CD4-positive, alpha-beta T cell (primary cell): ENCODE measurements at regions not wholly inside any gene's neighbourhood (a gene's known extent, or its start where the extent isn't known, plus 50 kb on each side); places are given as distances from the start of the nearest gene placed in this dataset.

Experiments used
- ATAC-seq: fragments of 200-7000 bp; cut with Tn5 transposase; one replicate; pipeline ENCODE4 v1.10.0; 2022; ENCODE audit warnings: mild to moderate bottlenecking; ENCODE audit not compliant: poor library complexity
- CTCF ChIA-PET: fragments of 350-600 bp; sonication (Branson Sonifier 250); formaldehyde crosslinking; loops from one replicate; lab custom pipeline; 2021; ENCODE audit warnings: antibody characterized with exemption, inconsistent platforms; lab: Charles Lee
- POLR2A ChIA-PET: fragments of 350-600 bp; sonication (Branson Sonifier 250); formaldehyde crosslinking; loops from one replicate; lab custom pipeline; 2021; ENCODE audit warnings: antibody characterized with exemption, inconsistent platforms; lab: Charles Lee
- DNase-seq, 14 experiments: peaks; one replicate each; pipeline ENCODE4 v3.0.0-alpha.2; 2013 to 2020; ENCODE audit warnings: mixed read lengths in 2 of 14
- H3K27ac ChIP-seq, 2 donors: one replicate each; pipeline versions ENCODE4 v1.5.1 to v1.7.0; 2013; ENCODE audit warnings: low read length in 2 of 2, low read depth in 1 of 2, mild to moderate bottlenecking in 1 of 2
- H3K27me3 ChIP-seq, 2 experiments: 1 replicate in 1 of 2; 2 replicates in 1 of 2; pipeline versions ENCODE4 v1.6.1 to v1.7.0; 2013; ENCODE audit warnings: low read length in 2 of 2, control low read depth in 1 of 2, mild to moderate bottlenecking in 1 of 2, moderate library complexity in 1 of 2; ENCODE audit not compliant: insufficient read depth in 2 of 2, control insufficient read depth in 1 of 2
- H3K36me3 ChIP-seq: one replicate; pipeline ENCODE4 v1.6.1; 2013; ENCODE audit warnings: low read length, control low read depth; ENCODE audit not compliant: insufficient read depth
- H3K4me1 ChIP-seq: one replicate; pipeline ENCODE4 v1.6.1; 2013; ENCODE audit warnings: low read length, control low read depth; ENCODE audit not compliant: insufficient read depth
- H3K4me3 ChIP-seq: one replicate; pipeline ENCODE4 v1.5.1; 2013; ENCODE audit warnings: mild to moderate bottlenecking, low read length, moderate library complexity
- H3K9me3 ChIP-seq, 2 experiments: 1 replicate in 1 of 2; 2 replicates in 1 of 2; pipeline versions ENCODE4 v1.6.1 to v1.7.0; 2013; ENCODE audit warnings: low read length in 2 of 2, mild to moderate bottlenecking in 2 of 2, control low read depth in 1 of 2, moderate library complexity in 1 of 2; ENCODE audit not compliant: control insufficient read depth in 1 of 2, insufficient read depth in 1 of 2
- H3K27ac Mint-ChIP-seq: one replicate; pipeline ENCODE4 v1.8.0; 2020; ENCODE audit warnings: mixed read lengths
- H3K27me3 Mint-ChIP-seq: one replicate; pipeline ENCODE4 v1.8.0; 2021; ENCODE audit warnings: mixed read lengths
- H3K36me3 Mint-ChIP-seq: one replicate; pipeline ENCODE4 v1.8.0; 2021; ENCODE audit warnings: low read depth, mixed read lengths
- H3K4me1 Mint-ChIP-seq: one replicate; pipeline ENCODE4 v1.8.0; 2021; ENCODE audit warnings: low read depth, mixed read lengths
- H3K4me3 Mint-ChIP-seq: one replicate; pipeline ENCODE4 v1.8.0; 2020; ENCODE audit warnings: mild to moderate bottlenecking, mixed read lengths
- H3K9me3 Mint-ChIP-seq: one replicate; pipeline ENCODE4 v1.8.0; 2020; ENCODE audit warnings: mixed read lengths
- intact Hi-C, 2 experiments: fragments of 100-400 bp; cut with DNase I in 1 of 2; cut with micrococcal nuclease in 1 of 2; formaldehyde crosslinking; loops; one replicate each; pipeline versions ENCODE4 v1.15.1 to v1.9.0; 2023 to 2025; cut with DNase I, micrococcal nuclease
- TF ChIP-seq, protein P1 (sequence below): fragments of 200-600 bp; IDR thresholded peaks from one replicate; pipeline ENCODE4 v1.8.0; 2022; ENCODE audit warnings: antibody characterized with exemption, mild to moderate bottlenecking

DNA sequence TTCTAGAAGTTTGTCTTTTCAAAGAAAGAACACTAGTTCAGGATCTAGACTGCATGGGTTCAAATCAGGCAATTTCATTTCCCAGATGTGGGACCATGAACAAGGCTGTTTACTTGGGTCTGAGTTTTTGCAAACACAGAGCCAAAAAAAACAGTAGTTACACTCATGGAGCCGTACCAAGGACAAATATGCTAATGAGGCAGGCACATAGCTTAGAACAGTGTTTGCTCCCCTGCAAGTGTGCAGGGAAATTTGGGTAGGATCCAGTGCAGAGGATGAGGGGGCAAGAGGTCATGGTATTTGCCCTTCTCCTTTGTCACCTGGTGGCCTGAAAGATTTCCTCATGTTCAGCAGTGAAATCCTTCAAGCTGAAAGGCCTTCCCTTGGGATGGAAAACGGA lies 860.4 kb downstream of the VRK1 start:
- no peaks in the 10 kb centered on the region for H3K36me3 Mint-ChIP-seq

DNA sequence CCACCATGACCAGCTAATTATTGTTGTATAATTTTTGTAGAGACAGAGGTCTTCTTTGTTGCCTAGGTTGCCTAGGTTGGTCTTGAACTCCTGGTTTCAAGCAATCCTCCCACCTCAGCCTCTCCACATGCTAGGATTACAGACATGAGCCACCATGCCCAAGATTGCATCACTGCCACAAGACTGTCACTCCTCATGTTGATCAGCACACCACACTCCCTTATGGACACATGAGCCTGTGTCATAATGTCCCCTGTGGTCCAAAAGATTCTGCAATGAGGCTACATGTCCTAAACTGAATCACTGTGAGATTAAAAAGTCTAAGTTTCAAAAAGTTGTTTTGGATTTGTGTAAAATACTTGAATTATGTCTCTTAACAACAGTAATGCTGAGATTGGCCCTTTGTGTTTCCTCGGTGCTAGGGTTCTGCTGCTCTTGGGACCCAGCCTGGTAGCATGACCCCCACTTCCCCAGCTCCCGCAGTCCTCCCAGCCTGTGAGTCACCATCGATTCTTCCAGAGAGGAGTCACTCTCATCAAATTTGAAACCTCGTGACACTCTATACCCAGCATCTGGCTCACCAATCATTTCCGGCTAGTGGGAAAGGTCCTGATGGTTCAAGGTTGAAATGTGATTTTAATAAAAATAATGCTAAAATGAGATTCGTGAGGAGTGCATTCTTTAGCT lies 890.9 kb downstream of the VRK1 start:
- Mint-ChIP-seq H3K27ac (no peak overlapping the region), H3K27me3 (no peaks in the 10 kb centered on the region), H3K4me1 (peaks cover 23% of the 10 kb centered on the region), H3K9me3 (no peaks in the 10 kb centered on the region), H3K4me3 (no peak overlapping the region), H3K36me3 (no peaks in the 10 kb centered on the region)
- Histone ChIP-seq H3K4me3 (no peak overlapping the region), H3K27me3 (no peaks in the 10 kb centered on the region), H3K36me3 (no peaks in the 10 kb centered on the region), H3K27ac (no peak overlapping the region), H3K4me1 (peaks cover 9% of the 10 kb centered on the region), H3K9me3 (no peaks in the 10 kb centered on the region)
- ChIA-PET POLR2A (no interaction called here), CTCF (no interaction called here)
- no peak for ATAC-seq
- no peak for DNase-seq
- TF ChIP-seq, protein P1, sequence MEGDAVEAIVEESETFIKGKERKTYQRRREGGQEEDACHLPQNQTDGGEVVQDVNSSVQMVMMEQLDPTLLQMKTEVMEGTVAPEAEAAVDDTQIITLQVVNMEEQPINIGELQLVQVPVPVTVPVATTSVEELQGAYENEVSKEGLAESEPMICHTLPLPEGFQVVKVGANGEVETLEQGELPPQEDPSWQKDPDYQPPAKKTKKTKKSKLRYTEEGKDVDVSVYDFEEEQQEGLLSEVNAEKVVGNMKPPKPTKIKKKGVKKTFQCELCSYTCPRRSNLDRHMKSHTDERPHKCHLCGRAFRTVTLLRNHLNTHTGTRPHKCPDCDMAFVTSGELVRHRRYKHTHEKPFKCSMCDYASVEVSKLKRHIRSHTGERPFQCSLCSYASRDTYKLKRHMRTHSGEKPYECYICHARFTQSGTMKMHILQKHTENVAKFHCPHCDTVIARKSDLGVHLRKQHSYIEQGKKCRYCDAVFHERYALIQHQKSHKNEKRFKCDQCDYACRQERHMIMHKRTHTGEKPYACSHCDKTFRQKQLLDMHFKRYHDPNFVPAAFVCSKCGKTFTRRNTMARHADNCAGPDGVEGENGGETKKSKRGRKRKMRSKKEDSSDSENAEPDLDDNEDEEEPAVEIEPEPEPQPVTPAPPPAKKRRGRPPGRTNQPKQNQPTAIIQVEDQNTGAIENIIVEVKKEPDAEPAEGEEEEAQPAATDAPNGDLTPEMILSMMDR = no peak
- intact Hi-C loops = no loop called here

More for the DNA sequence above, 860.4 kb downstream of the VRK1 start:
- no peak overlapping the region for H3K27ac ChIP-seq
- no peak overlapping the region for H3K4me3 ChIP-seq
- Mint-ChIP-seq H3K4me1 (peaks cover 19% of the 10 kb centered on the region), H3K27ac (no peak overlapping the region), H3K27me3 (no peaks in the 10 kb centered on the region), H3K9me3 (no peaks in the 10 kb centered on the region), H3K4me3 (no peak overlapping the region)
- CTCF ChIA-PET = no interaction called here
- DNase-seq (no peak), ATAC-seq (no peak)
- H3K36me3 ChIP-seq = no peaks in the 10 kb centered on the region
- no peaks in the 10 kb centered on the region for H3K4me1 ChIP-seq
- POLR2A ChIA-PET = no interaction called here
- H3K9me3 ChIP-seq = no peaks in the 10 kb centered on the region
- TF ChIP-seq, protein P1 = no peak
- intact Hi-C loops = no loop called here
- no peaks in the 10 kb centered on the region for H3K27me3 ChIP-seq

DNA sequence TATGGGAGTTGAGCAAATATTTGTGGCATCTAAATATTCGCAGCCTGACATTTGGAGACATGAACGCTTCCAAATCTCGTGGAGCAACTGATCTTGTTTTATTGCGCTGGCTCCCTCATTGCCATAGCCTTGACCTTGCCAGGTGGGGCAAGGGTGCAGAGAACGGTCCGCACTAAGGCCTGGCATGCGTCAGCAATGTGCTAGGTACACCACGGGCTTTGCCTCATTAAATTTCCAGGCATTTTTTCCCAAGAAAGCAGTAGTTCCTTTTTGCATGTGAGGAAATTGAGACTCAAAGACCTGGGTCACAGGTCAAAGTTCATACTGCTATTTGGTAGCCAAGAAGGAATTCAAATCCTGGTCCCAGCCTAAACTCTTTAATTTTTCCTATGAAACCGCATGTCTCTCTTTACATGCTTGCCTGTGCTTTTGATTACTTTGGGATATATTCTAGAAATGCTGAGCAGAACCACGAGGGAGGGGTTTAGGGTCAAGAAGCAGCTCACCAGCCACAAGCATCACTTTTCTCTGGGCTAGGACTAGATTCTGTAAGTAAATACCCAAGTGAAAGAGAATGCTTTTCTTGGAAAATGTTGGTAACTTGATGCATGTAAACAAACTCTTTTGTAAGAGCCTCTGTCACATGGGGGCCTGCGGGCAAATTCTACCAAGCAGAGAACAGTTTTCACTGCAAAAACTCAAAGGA lies 891.6 kb downstream of the VRK1 start:
- Mint-ChIP-seq H3K4me3 (no peak overlapping the region), H3K9me3 (no peaks in the 10 kb centered on the region), H3K27me3 (no peaks in the 10 kb centered on the region), H3K4me1 (peaks cover 30% of the 10 kb centered on the region), H3K27ac (no peak overlapping the region), H3K36me3 (no peaks in the 10 kb centered on the region)
- DNase-seq (no peak), ATAC-seq (no peak)
- no peaks in the 10 kb centered on the region for H3K9me3 ChIP-seq
- ChIA-PET POLR2A (no interaction called here), CTCF (no interaction called here)
- peaks cover 9% of the 10 kb centered on the region for H3K4me1 ChIP-seq
- no peaks in the 10 kb centered on the region for H3K36me3 ChIP-seq
- TF ChIP-seq, protein P1 = no peak
- intact Hi-C loops = no loop called here
- H3K27ac ChIP-seq = no peak overlapping the region
- H3K27me3 ChIP-seq = no peaks in the 10 kb centered on the region
- H3K4me3 ChIP-seq = no peak overlapping the region
